Brain microvascular endothelial cell (primary cell): ENCODE measurements at regions not wholly inside any gene's neighbourhood (a gene's known extent, or its start where the extent isn't known, plus 50 kb on each side); places are given as distances from the start of the nearest gene placed in this dataset.
"Not testable (repeated sequence)": the region's sequence is repeated elsewhere in the genome, so short reads cannot be mapped to it uniquely, and the experiment has no call there.

Experiments used
- DNase-seq: peaks from one replicate; pipeline ENCODE4 v3.0.0-alpha.2; 2020
- H3K27ac ChIP-seq: fragments of 250-450 bp; sonication (Bioruptor Pico); 2 replicates; pipeline ENCODE4 v1.5.1; 2020; ENCODE audit warnings: mild to moderate bottlenecking, moderate library complexity
- H3K27me3 ChIP-seq: fragments of 250-450 bp; sonication (Bioruptor Pico); replicated peaks from 2 replicates; pipeline ENCODE4 v1.5.1; 2020; ENCODE audit warnings: mild to moderate bottlenecking
- H3K36me3 ChIP-seq: fragments of 250-450 bp; sonication (Bioruptor Pico); replicated peaks from 2 replicates; pipeline ENCODE4 v1.5.1; 2020; ENCODE audit warnings: mild to moderate bottlenecking
- H3K4me3 ChIP-seq: 2 replicates; pipeline ENCODE4 v1.5.1; 2011; ENCODE audit warnings: low read depth, mild to moderate bottlenecking, control low read depth, low read length, moderate library complexity
- in situ Hi-C: cut with HindIII; loops from 2 replicates; pipeline ENCODE4 v1.10.0; 2017; ENCODE audit warnings: low sequenced_read_pairs, low pct_ligation_motif_present
- TF ChIP-seq, protein P1 (sequence below): IDR thresholded peaks from 2 replicates; pipeline ENCODE4 v1.5.1; 2011; ENCODE audit warnings: low read depth, mild to moderate bottlenecking, moderate library complexity, low read length, control low read depth, inconsistent platforms; ENCODE audit errors: missing control alignments

DNA sequence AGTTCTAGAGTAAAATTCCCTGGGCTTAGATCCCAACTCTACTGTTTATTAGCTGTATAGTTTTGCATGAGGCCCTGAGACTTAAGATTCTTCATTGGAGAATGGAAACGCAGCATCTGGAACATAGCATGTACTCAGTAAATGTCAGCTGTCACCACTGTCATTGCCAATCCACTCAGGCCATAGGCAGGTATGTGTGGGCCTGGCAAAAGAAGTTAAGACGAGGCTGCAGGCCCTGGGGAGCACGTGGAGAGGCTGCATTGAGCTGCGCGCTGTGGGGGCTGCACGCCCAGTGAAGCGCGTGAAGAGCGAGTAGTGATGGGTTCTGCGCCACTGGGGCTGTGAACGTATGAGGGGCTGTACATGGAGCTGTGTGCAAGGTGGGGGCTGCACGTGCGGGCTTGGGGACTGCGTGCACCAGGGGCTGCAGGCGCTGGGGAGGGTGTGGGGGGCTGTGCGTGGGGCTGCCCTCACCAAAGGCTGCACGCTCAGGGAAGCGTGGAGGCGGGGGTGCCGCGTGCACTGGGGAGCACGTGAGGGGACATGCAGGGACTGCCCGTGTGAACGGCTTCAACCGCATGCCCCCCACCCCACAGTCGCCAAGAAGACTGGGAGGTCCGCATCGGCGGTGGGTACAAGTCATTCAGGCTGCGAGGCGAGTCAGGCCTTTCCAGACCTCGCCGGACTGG, 85.5 kb downstream of the PRR15 start:
- Histone ChIP-seq H3K4me3 (no peak overlapping the region), H3K36me3 (no peaks in the 10 kb centered on the region), H3K27ac (no peak overlapping the region), H3K27me3 (no peaks in the 10 kb centered on the region)
- TF ChIP-seq, protein P1, sequence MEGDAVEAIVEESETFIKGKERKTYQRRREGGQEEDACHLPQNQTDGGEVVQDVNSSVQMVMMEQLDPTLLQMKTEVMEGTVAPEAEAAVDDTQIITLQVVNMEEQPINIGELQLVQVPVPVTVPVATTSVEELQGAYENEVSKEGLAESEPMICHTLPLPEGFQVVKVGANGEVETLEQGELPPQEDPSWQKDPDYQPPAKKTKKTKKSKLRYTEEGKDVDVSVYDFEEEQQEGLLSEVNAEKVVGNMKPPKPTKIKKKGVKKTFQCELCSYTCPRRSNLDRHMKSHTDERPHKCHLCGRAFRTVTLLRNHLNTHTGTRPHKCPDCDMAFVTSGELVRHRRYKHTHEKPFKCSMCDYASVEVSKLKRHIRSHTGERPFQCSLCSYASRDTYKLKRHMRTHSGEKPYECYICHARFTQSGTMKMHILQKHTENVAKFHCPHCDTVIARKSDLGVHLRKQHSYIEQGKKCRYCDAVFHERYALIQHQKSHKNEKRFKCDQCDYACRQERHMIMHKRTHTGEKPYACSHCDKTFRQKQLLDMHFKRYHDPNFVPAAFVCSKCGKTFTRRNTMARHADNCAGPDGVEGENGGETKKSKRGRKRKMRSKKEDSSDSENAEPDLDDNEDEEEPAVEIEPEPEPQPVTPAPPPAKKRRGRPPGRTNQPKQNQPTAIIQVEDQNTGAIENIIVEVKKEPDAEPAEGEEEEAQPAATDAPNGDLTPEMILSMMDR = no peak
- in situ Hi-C loops = no loop called here
- DNase-seq = no peak

DNA sequence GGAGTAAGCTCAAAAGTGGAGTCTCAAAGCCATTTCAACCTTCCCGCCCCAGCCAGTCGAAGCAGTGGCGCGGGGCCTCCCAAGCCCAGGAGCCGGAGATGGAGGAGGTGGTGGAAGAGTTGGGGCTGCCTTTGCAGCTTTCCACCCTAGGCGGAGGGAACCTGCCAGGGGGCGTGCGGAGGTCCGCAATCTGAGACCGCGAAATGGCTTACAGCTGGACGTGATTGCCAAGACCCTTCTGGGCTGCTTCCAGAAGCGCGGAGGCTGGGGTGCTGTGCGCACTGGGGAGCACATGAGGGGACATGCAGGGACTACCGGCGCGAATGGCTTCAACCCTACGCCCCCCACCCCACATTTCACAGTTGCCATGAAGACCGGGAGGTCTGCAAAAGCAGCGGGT, 86.2 kb downstream of the PRR15 start:
- in situ Hi-C loops = no loop called here
- DNase-seq = no peak
- TF ChIP-seq, protein P1 = no peak
- H3K27ac ChIP-seq = no peak overlapping the region
- H3K36me3 ChIP-seq = no peaks in the 10 kb centered on the region
- no peak overlapping the region for H3K4me3 ChIP-seq
- no peaks in the 10 kb centered on the region for H3K27me3 ChIP-seq

DNA sequence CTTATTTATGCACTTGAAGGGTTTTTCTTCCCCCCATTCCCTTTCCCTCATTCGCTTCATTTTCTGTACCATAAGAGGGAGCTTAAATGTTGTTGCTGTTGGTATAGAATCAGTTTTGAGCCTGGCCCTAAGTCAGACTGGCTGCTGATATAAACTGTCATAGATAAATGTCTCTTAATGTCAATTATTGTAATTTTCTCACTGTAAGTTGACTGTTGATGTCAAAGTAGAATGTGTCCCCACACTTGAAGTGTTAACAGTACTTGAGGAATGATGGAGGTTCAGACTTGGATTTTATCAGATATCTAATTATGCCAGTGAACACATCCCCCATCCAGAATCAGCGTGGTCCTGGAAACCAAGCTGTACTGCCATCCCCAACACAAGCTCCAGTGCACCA, 87.8 kb downstream of the PRR15 start:
- H3K4me3 ChIP-seq = no peak overlapping the region
- no peaks in the 10 kb centered on the region for H3K27me3 ChIP-seq
- no peak overlapping the region for H3K27ac ChIP-seq
- TF ChIP-seq, protein P1 = no peak
- in situ Hi-C loops = no loop called here
- no peak for DNase-seq
- H3K36me3 ChIP-seq = no peaks in the 10 kb centered on the region

DNA sequence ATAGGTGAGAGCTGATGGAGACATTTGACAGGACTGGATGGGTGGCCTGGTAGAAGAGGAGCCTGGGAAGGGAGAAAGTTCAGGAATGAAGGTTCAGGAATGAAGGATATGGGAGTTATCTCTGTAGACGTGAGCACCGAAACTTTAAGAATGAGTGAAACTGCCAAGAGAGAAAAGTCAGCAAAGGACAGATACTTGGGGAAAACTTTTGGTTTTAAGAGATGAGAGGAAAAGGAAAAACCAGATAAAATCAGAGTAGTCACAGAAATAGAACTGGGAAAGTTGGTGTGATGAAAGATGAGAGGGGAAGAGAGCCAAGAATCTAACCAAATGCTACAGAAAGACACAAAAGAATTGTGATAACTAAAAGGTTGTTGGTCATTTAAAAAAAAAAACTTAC, 88.9 kb downstream of the PRR15 start:
- no peaks in the 10 kb centered on the region for H3K36me3 ChIP-seq
- in situ Hi-C loops = no loop called here
- TF ChIP-seq, protein P1 = no peak
- DNase-seq = no peak
- H3K4me3 ChIP-seq = no peak overlapping the region
- H3K27ac ChIP-seq = no peak overlapping the region
- H3K27me3 ChIP-seq = no peaks in the 10 kb centered on the region

DNA sequence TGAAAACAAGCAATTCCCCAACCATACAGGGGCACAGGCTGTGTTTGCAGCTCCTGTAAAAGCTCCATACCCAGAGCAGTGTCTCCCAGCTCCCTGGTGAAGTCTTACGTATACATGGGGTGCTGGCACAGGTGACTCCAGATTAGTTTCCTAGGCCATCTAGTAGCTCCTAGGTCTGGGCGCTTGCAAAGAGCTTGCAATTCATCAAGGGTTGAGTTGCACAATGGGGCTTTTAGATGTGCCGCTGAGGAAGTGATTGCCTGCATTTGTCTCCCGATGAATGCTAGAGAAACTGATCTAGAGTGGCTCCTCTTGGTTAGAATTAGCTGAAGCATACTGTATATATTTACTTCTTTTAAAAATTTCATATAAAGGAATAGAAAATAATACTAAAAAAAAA, 90.7 kb downstream of the PRR15 start:
- in situ Hi-C loops, H3K36me3 ChIP-seq, H3K27me3 ChIP-seq, H3K27ac ChIP-seq, DNase-seq, H3K4me3 ChIP-seq: not testable (repeated sequence)

DNA sequence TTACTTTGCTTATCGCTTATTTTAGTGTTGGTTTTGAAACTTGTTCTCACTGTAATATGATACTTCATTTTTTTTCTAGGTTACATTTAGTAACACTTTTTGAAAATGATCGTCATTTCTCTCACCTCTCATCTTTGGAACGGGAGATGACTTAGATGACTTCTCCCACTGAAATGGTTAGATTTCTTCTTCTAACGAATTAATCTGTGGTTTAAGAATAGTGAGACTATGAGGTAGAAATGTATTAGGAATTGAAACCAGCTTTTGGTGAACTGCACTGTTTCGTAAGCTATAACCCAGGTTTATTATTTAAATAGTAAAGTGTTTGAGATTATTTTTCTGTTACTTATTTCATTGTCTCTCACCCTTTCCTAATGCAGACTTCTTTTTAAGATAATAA, 93.7 kb downstream of the PRR15 start:
- no peaks in the 10 kb centered on the region for H3K27me3 ChIP-seq
- in situ Hi-C loops = no loop called here
- TF ChIP-seq, protein P1 = no peak
- no peak overlapping the region for H3K4me3 ChIP-seq
- no peak overlapping the region for H3K27ac ChIP-seq
- H3K36me3 ChIP-seq = no peaks in the 10 kb centered on the region
- DNase-seq = no peak
